Nephron progenitor cell (in vitro differentiated cells): ENCODE measurements at regions not wholly inside any gene's neighbourhood (a gene's known extent, or its start where the extent isn't known, plus 50 kb on each side); places are given as distances from the start of the nearest gene placed in this dataset.
"Not testable (repeated sequence)": the region's sequence is repeated elsewhere in the genome, so short reads cannot be mapped to it uniquely, and the experiment has no call there.

ENCODE experiments used
- DNase-seq: peaks from one replicate; pipeline ENCODE4 v3.0.0; 2021
- H3K27ac Mint-ChIP-seq: 2 replicates; pipeline ENCODE4 v1.8.0; 2021; ENCODE audit warnings: mild to moderate bottlenecking, moderate library complexity, mixed read lengths
- H3K27me3 Mint-ChIP-seq: 2 replicates; pipeline ENCODE4 v1.8.0; 2021; ENCODE audit warnings: mild to moderate bottlenecking, low read depth, mixed read lengths; ENCODE audit not compliant: poor library complexity
- H3K36me3 Mint-ChIP-seq: 2 replicates; pipeline ENCODE4 v1.8.0; 2021; ENCODE audit warnings: low read depth, mixed read lengths
- H3K4me1 Mint-ChIP-seq: 2 replicates; pipeline ENCODE4 v1.8.0; 2021; ENCODE audit warnings: mixed read lengths
- H3K4me3 Mint-ChIP-seq: 2 replicates; pipeline ENCODE4 v1.8.0; 2021; ENCODE audit warnings: mild to moderate bottlenecking, moderate library complexity, mixed read lengths
- H3K9me3 Mint-ChIP-seq: 2 replicates; pipeline ENCODE4 v1.8.0; 2021; ENCODE audit warnings: mild to moderate bottlenecking, moderate library complexity, mixed read lengths
- CTCF ChIP-seq: fragments of 200-600 bp; sonication (generic); IDR thresholded peaks from 2 replicates; pipeline ENCODE4 v1.5.0; 2021; ENCODE audit warnings: antibody characterized with exemption

GRCh38 chr5:112532654-112533360 is 113.7 kb upstream of the EPB41L4A start:
- no peak overlapping the region for H3K4me3 Mint-ChIP-seq
- peaks cover 3% of the 10 kb centered on the region for H3K27me3 Mint-ChIP-seq
- H3K27ac Mint-ChIP-seq, result no peak overlapping the region
- no peaks in the 10 kb centered on the region for H3K36me3 Mint-ChIP-seq
- peaks cover 6% of the 10 kb centered on the region for H3K4me1 Mint-ChIP-seq
- no peak for TF ChIP-seq CTCF
- H3K9me3 Mint-ChIP-seq, result no peaks in the 10 kb centered on the region
- no peak for DNase-seq

GRCh38 chr5:112533362-112533761 is 114.3 kb upstream of the EPB41L4A start:
- H3K36me3 Mint-ChIP-seq, result no peaks in the 10 kb centered on the region
- H3K4me1 Mint-ChIP-seq, result peaks cover 6% of the 10 kb centered on the region
- no peak overlapping the region for H3K4me3 Mint-ChIP-seq
- no peaks in the 10 kb centered on the region for H3K9me3 Mint-ChIP-seq
- H3K27me3 Mint-ChIP-seq, result peaks cover 3% of the 10 kb centered on the region
- no peak overlapping the region for H3K27ac Mint-ChIP-seq
- no peak for DNase-seq
- TF ChIP-seq CTCF, result no peak

- peaks cover 6% of the 10 kb centered on the region for H3K4me1 Mint-ChIP-seq
- DNase-seq, result no peak
These were observed 115.0 kb upstream of the EPB41L4A start for GRCh38 chr5:112534067-112534583.

GRCh38 chr5:112534611-112535255 is 115.7 kb upstream of the EPB41L4A start:
- no peak overlapping the region for H3K27ac Mint-ChIP-seq
- peaks cover 6% of the 10 kb centered on the region for H3K4me1 Mint-ChIP-seq
- peaks cover under 1% of the 10 kb centered on the region for H3K27me3 Mint-ChIP-seq
- H3K4me3 Mint-ChIP-seq, result no peak overlapping the region
- DNase-seq, result no peak
- peaks cover 3% of the 10 kb centered on the region for H3K9me3 Mint-ChIP-seq
- H3K36me3 Mint-ChIP-seq, result no peaks in the 10 kb centered on the region
- TF ChIP-seq CTCF, result no peak

More at GRCh38 chr5:112534067-112534583, 115.0 kb upstream of the EPB41L4A start:
- H3K4me3 Mint-ChIP-seq, result no peak overlapping the region
- no peak overlapping the region for H3K27ac Mint-ChIP-seq
- no peak for TF ChIP-seq CTCF
- H3K9me3 Mint-ChIP-seq, result no peaks in the 10 kb centered on the region
- H3K27me3 Mint-ChIP-seq, result peaks cover 3% of the 10 kb centered on the region
- H3K36me3 Mint-ChIP-seq, result no peaks in the 10 kb centered on the region

- no peak for TF ChIP-seq CTCF
- H3K4me1 Mint-ChIP-seq, result peaks cover 6% of the 10 kb centered on the region
- no peak for DNase-seq
These were observed 116.3 kb upstream of the EPB41L4A start for GRCh38 chr5:112535356-112535755.

GRCh38 chr5:112544558-112544957 is 125.5 kb upstream of the EPB41L4A start:
- H3K27me3 Mint-ChIP-seq, H3K4me1 Mint-ChIP-seq, H3K36me3 Mint-ChIP-seq, H3K27ac Mint-ChIP-seq, DNase-seq, H3K4me3 Mint-ChIP-seq, H3K9me3 Mint-ChIP-seq: not testable (repeated sequence)

More at GRCh38 chr5:112535356-112535755, 116.3 kb upstream of the EPB41L4A start:
- Mint-ChIP-seq H3K4me3 (no peak overlapping the region), H3K27ac (no peak overlapping the region), H3K27me3 (no peaks in the 10 kb centered on the region), H3K9me3 (peaks cover 4% of the 10 kb centered on the region), H3K36me3 (no peaks in the 10 kb centered on the region)
